HG02852 (cell line): ENCODE measurements at regions not wholly inside any gene's neighbourhood (a gene's known extent, or its start where the extent isn't known, plus 50 kb on each side); places are given as distances from the start of the nearest gene placed in this dataset.

Source experiments
- ATAC-seq: cut with Tn5 transposase; IDR thresholded peaks from one replicate; pipeline ENCODE4 v1.9.1; 2021; ENCODE audit warnings: mild to moderate bottlenecking, moderate library complexity; ENCODE audit not compliant: unreplicated experiment

GRCh38 chr20:50242548-50242862 is 51.9 kb downstream of the CEBPB start:
- ATAC-seq = no peak

GRCh38 chr20:50242863-50243609 is 52.4 kb downstream of the CEBPB start:
- no peak for ATAC-seq

- ATAC-seq = no peak
These were observed 53.2 kb downstream of the CEBPB start for GRCh38 chr20:50243610-50244351.

- no peak for ATAC-seq
These were observed 53.9 kb downstream of the CEBPB start for GRCh38 chr20:50244352-50245149.

GRCh38 chr20:50245498-50246366 is 55.1 kb downstream of the CEBPB start:
- no peak for ATAC-seq

- no peak for ATAC-seq
These were observed 56.0 kb downstream of the CEBPB start for GRCh38 chr20:50246367-50247195.

- ATAC-seq = no peak
These were observed 56.8 kb downstream of the CEBPB start for GRCh38 chr20:50247196-50248094.

- ATAC-seq = no peak
These were observed 57.5 kb downstream of the CEBPB start for GRCh38 chr20:50248104-50248641.

GRCh38 chr20:50249447-50250388 is 59.1 kb downstream of the CEBPB start:
- no peak for ATAC-seq

- ATAC-seq = no peak
These were observed 60.2 kb downstream of the CEBPB start for GRCh38 chr20:50250679-50251382.

GRCh38 chr20:50251383-50251748 is 60.7 kb downstream of the CEBPB start:
- ATAC-seq = no peak

- no peak for ATAC-seq
These were observed 61.4 kb downstream of the CEBPB start for GRCh38 chr20:50251992-50252511.

- ATAC-seq = no peak
These were observed 62.1 kb downstream of the CEBPB start for GRCh38 chr20:50252701-50253100.

- ATAC-seq = no peak
These were observed 62.5 kb downstream of the CEBPB start for GRCh38 chr20:50253101-50253500.

GRCh38 chr20:50254466-50255079 is 63.9 kb downstream of the CEBPB start:
- no peak for ATAC-seq

- no peak for ATAC-seq
These were observed 65.9 kb downstream of the CEBPB start for GRCh38 chr20:50256577-50256976.
